ENCODE measurements at regions not wholly inside any gene's neighbourhood (a gene's known extent, or its start where the extent isn't known, plus 50 kb on each side); places are given as distances from the start of the nearest gene placed in this dataset.
"Not testable (repeated sequence)": the region's sequence is repeated elsewhere in the genome, so short reads cannot be mapped to it uniquely, and the experiment has no call there.

GRCh38 chr2:240254337-240255164, 114.1 kb upstream of the OTOS start:
- Histone ChIP-seq H3K4me1 (ENCODE audit: control insufficient read depth, insufficient read depth, low read length) (peaks cover 29% of the 10 kb centered on the region), H3K4me2 (ENCODE audit: low read length) (no peak overlapping the region), H3K36me3 (ENCODE audit: insufficient read depth, low read length) (no peaks in the 10 kb centered on the region), H3K27me3 (ENCODE audit: control insufficient read depth, insufficient read depth, low read length) (no peaks in the 10 kb centered on the region), H3K4me3 (ENCODE audit: low read length) (no peak overlapping the region), H3K9ac (ENCODE audit: low read depth, low read length) (no peak overlapping the region), H3K9me3 (replicated peaks; ENCODE audit: low read length) (no peaks in the 10 kb centered on the region)

- Histone ChIP-seq H3K9ac (ENCODE audit: low read depth, low read length) (no peak overlapping the region), H3K4me1 (ENCODE audit: control insufficient read depth, insufficient read depth, low read length) (peaks cover 24% of the 10 kb centered on the region), H3K4me2 (ENCODE audit: low read length) (no peak overlapping the region), H3K9me3 (replicated peaks; ENCODE audit: low read length) (no peaks in the 10 kb centered on the region), H3K36me3 (ENCODE audit: insufficient read depth, low read length) (no peaks in the 10 kb centered on the region), H3K27me3 (ENCODE audit: control insufficient read depth, insufficient read depth, low read length) (no peaks in the 10 kb centered on the region), H3K4me3 (ENCODE audit: low read length) (no peak overlapping the region)
These were observed 114.7 kb upstream of the OTOS start for GRCh38 chr2:240255165-240255491.

GRCh38 chr2:240255811-240256703, 115.6 kb upstream of the OTOS start:
- no peaks in the 10 kb centered on the region for H3K27me3 ChIP-seq (ENCODE audit: control insufficient read depth, insufficient read depth, low read length)
- no peaks in the 10 kb centered on the region for H3K36me3 ChIP-seq (ENCODE audit: insufficient read depth, low read length)
- no peak overlapping the region for H3K4me2 ChIP-seq (ENCODE audit: low read length)
- H3K4me1 ChIP-seq (ENCODE audit: control insufficient read depth, insufficient read depth, low read length) = peaks cover 14% of the 10 kb centered on the region
- H3K9ac ChIP-seq (ENCODE audit: low read depth, low read length) = no peak overlapping the region
- H3K4me3 ChIP-seq (ENCODE audit: low read length) = no peak overlapping the region
- no peaks in the 10 kb centered on the region for H3K9me3 ChIP-seq (replicated peaks; ENCODE audit: low read length)

GRCh38 chr2:240256704-240257637, 116.5 kb upstream of the OTOS start:
- H3K4me2 ChIP-seq (ENCODE audit: low read length) = no peak overlapping the region
- peaks cover 5% of the 10 kb centered on the region for H3K4me1 ChIP-seq (ENCODE audit: control insufficient read depth, insufficient read depth, low read length)
- H3K36me3 ChIP-seq (ENCODE audit: insufficient read depth, low read length) = no peaks in the 10 kb centered on the region
- H3K4me3 ChIP-seq (ENCODE audit: low read length) = no peak overlapping the region
- H3K9me3 ChIP-seq (replicated peaks; ENCODE audit: low read length) = no peaks in the 10 kb centered on the region
- H3K9ac ChIP-seq (ENCODE audit: low read depth, low read length) = no peak overlapping the region
- no peaks in the 10 kb centered on the region for H3K27me3 ChIP-seq (ENCODE audit: control insufficient read depth, insufficient read depth, low read length)

- H3K4me1 ChIP-seq (ENCODE audit: control insufficient read depth, insufficient read depth, low read length) = no peaks in the 10 kb centered on the region
These were observed 117.6 kb upstream of the OTOS start for GRCh38 chr2:240257940-240258580.

GRCh38 chr2:240258685-240259084, 118.2 kb upstream of the OTOS start:
- no peaks in the 10 kb centered on the region for H3K27me3 ChIP-seq (ENCODE audit: control insufficient read depth, insufficient read depth, low read length)
- no peak overlapping the region for H3K4me3 ChIP-seq (ENCODE audit: low read length)
- H3K36me3 ChIP-seq (ENCODE audit: insufficient read depth, low read length) = no peaks in the 10 kb centered on the region
- H3K4me2 ChIP-seq (ENCODE audit: low read length) = no peak overlapping the region
- no peak overlapping the region for H3K9ac ChIP-seq (ENCODE audit: low read depth, low read length)
- no peaks in the 10 kb centered on the region for H3K4me1 ChIP-seq (ENCODE audit: control insufficient read depth, insufficient read depth, low read length)
- H3K9me3 ChIP-seq (replicated peaks; ENCODE audit: low read length) = peaks cover 7% of the 10 kb centered on the region

More at GRCh38 chr2:240257940-240258580, 117.6 kb upstream of the OTOS start:
- no peaks in the 10 kb centered on the region for H3K27me3 ChIP-seq (ENCODE audit: control insufficient read depth, insufficient read depth, low read length)
- no peak overlapping the region for H3K9ac ChIP-seq (ENCODE audit: low read depth, low read length)
- no peak overlapping the region for H3K4me2 ChIP-seq (ENCODE audit: low read length)
- peaks cover 5% of the 10 kb centered on the region for H3K9me3 ChIP-seq (replicated peaks; ENCODE audit: low read length)
- H3K36me3 ChIP-seq (ENCODE audit: insufficient read depth, low read length) = no peaks in the 10 kb centered on the region
- H3K4me3 ChIP-seq (ENCODE audit: low read length) = no peak overlapping the region

GRCh38 chr2:240259201-240259923, 118.9 kb upstream of the OTOS start:
- Histone ChIP-seq H3K4me1 (ENCODE audit: control insufficient read depth, insufficient read depth, low read length) (no peaks in the 10 kb centered on the region), H3K4me3 (ENCODE audit: low read length) (no peak overlapping the region), H3K9me3 (replicated peaks; ENCODE audit: low read length) (peaks cover 7% of the 10 kb centered on the region), H3K36me3 (ENCODE audit: insufficient read depth, low read length) (no peaks in the 10 kb centered on the region), H3K4me2 (ENCODE audit: low read length) (no peak overlapping the region), H3K9ac (ENCODE audit: low read depth, low read length) (no peak overlapping the region), H3K27me3 (ENCODE audit: control insufficient read depth, insufficient read depth, low read length) (no peaks in the 10 kb centered on the region)

- Histone ChIP-seq H3K4me1 (ENCODE audit: control insufficient read depth, insufficient read depth, low read length) (no peaks in the 10 kb centered on the region), H3K9me3 (replicated peaks; ENCODE audit: low read length) (peaks cover 7% of the 10 kb centered on the region), H3K27me3 (ENCODE audit: control insufficient read depth, insufficient read depth, low read length) (peaks cover 3% of the 10 kb centered on the region), H3K9ac (ENCODE audit: low read depth, low read length) (no peak overlapping the region), H3K36me3 (ENCODE audit: insufficient read depth, low read length) (no peaks in the 10 kb centered on the region), H3K4me2 (ENCODE audit: low read length) (no peak overlapping the region), H3K4me3 (ENCODE audit: low read length) (no peak overlapping the region)
These were observed 119.6 kb upstream of the OTOS start for GRCh38 chr2:240259924-240260529.

- no peaks in the 10 kb centered on the region for H3K36me3 ChIP-seq (ENCODE audit: insufficient read depth, low read length)
- H3K4me3 ChIP-seq (ENCODE audit: low read length) = no peak overlapping the region
- peaks cover 7% of the 10 kb centered on the region for H3K9me3 ChIP-seq (replicated peaks; ENCODE audit: low read length)
- peaks cover 8% of the 10 kb centered on the region for H3K27me3 ChIP-seq (ENCODE audit: control insufficient read depth, insufficient read depth, low read length)
- no peaks in the 10 kb centered on the region for H3K4me1 ChIP-seq (ENCODE audit: control insufficient read depth, insufficient read depth, low read length)
- H3K9ac ChIP-seq (ENCODE audit: low read depth, low read length) = no peak overlapping the region
- no peak overlapping the region for H3K4me2 ChIP-seq (ENCODE audit: low read length)
These were observed 120.2 kb upstream of the OTOS start for GRCh38 chr2:240260664-240261063.

GRCh38 chr2:240262578-240262977, 122.1 kb upstream of the OTOS start:
- H3K9me3 ChIP-seq (replicated peaks; ENCODE audit: low read length); H3K4me1 ChIP-seq (ENCODE audit: control insufficient read depth, insufficient read depth, low read length); H3K9ac ChIP-seq (ENCODE audit: low read depth, low read length); H3K36me3 ChIP-seq (ENCODE audit: insufficient read depth, low read length); H3K4me2 ChIP-seq (ENCODE audit: low read length); H3K4me3 ChIP-seq (ENCODE audit: low read length): not testable (repeated sequence)
- H3K27me3 ChIP-seq (ENCODE audit: control insufficient read depth, insufficient read depth, low read length) = peaks cover 23% of the 10 kb centered on the region

Measured in skeletal muscle satellite cell (primary cell).